ENCODE measurements at regions not wholly inside any gene's neighbourhood (a gene's known extent, or its start where the extent isn't known, plus 50 kb on each side); places are given as distances from the start of the nearest gene placed in this dataset.

DNA sequence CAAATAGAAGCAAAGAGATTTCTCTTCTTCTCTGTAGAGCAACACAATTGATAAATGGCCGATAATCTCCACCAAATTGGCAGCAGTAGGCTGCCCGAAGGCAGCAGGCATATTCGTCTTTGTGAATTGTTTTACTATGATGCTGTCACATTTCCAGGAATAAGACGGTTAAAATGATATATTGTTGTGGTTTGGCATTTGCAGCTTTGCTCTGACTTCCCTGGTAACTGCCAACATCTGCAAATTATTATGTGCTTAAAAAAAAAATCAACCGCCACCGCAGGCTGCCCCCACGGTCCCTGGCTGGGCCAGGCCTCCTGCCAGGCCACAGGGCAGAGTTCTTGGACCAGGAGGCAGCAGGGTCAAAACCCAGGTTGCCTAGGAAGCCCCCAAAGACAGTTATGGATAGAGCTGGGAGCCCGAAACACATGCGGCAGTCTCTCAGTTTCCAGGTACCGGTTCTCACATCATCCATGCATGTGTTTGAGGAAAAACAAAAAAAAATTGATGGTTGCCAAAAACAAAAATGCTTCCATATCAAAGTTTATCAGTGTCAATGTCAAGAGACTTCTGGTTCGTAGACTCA is 179.3 kb downstream of the ETS2 start:
- DNase-seq (ENCODE audit: low read depth): peak; percentile 92

DNA sequence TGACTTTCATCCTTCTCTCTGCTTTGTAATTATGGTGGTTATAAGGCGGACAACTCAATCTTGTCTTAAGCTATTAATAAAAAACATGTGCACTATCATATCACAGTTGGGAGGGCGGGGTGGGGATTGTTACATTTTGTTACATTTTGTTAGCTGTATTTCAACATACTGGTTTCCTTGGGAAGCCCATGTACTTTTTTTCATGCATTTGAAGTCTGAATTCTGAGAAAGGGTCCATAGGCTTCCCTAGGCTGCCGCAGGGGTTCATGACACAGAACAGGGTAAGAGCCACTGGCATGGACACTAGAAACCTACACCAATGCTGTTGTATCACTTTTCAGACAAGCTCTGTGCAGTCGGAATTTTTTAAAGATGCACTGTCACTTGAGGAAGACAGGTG is 178.8 kb downstream of the ETS2 start:
- no peak for DNase-seq (ENCODE audit: low read depth)

DNA sequence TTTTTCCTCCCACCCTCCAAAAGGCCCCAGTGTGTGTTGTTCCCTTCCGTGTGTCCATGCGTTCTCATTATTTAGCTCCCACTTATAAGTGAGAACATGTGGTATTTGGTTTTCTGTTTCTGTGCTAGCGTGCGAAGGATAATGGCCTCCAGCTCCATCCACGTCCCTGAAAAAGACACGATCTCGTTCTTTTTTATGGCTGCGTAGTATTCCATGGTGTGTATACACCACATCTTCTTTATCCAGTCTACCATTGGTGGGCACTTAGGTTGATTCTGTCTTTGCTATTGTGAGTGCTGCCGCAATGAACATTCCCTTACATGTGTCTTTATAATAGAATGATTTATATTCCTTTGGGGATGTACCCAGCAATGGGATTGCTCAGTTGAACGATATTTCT is 177.8 kb downstream of the ETS2 start:
- DNase-seq (ENCODE audit: low read depth): no peak

DNA sequence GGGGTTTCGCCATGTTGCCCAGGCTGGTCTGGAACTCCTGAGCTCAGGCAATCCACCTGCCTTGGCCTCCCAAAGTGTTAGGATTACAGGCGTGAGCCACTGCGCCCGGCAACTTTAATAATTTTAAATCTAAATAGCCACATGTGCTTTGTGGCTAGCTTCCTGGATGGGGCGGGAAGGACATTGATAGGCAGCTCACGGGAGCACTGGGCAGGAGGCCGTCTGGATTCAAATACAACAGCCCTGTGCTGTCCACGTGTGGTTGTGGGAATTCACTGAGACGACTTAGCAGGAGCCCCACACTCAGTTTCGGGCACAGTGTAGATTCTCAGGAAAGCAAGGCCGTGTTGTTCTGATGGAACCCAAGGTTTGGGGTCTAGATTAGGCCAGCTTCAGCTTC is 177.1 kb downstream of the ETS2 start:
- DNase-seq (ENCODE audit: low read depth): no peak

DNA sequence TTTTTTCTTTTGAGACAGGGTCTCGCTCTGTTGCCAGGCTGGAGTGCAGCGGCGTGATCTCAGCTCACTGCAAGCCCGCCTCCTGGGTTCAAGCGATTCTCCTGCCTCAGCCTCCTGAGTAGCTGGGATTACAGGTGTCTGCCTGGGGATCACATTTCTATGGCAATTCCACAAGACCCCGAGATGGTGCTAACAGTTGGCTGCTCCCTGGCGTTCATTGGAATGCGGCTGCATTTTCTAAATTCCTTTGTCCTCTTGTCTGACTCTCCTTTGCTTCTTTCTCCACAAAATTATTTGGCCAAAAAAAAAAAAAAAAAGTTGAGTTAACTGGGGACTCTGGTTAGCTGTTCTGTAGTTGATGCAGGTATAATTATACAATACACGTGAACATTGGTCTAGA is 176.4 kb downstream of the ETS2 start:
- no peak for DNase-seq (ENCODE audit: low read depth)

DNA sequence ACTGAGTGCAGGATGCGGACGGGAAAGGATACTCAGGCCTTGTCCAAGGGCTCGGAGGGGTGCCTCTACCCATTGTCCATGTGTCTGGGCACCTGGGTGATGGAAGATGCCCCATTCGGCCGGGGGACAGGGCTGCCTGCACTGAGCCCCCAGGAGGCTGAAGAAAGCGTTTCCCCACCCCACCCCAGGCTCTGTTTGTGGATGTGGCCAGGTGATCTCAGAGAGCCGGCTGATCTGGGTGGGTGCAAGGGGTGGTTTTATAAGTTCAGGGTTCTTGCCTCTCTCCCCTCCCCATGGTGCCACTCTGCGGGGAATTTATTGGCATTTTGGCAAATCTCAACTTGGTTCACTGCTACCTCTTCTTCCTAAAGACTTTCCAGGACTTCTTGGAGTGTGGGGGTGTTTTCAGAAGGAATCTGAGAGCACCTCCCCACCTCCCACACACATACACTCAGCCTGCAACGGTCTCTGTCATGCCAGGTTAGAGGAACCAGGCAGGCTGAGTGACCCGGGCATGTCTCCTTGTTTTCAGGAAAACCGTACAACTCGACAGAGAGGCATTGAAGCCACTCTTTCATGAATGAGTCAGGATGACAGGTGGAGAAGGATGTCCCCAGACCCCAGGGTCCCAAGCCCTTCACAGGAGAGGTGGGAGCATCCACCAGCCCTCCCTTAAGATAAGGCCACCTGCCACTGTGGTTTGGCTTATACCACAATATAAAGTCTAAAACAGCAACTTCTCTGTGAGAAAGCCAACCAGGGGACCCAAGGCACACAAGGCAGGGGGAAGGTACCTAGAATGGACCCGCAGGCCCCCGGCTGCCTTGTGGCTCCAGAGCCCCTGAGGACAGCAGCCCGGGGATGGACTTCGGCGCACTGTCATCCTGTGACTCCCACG is 174.9 kb downstream of the ETS2 start:
- DNase-seq (ENCODE audit: low read depth): no peak

DNA sequence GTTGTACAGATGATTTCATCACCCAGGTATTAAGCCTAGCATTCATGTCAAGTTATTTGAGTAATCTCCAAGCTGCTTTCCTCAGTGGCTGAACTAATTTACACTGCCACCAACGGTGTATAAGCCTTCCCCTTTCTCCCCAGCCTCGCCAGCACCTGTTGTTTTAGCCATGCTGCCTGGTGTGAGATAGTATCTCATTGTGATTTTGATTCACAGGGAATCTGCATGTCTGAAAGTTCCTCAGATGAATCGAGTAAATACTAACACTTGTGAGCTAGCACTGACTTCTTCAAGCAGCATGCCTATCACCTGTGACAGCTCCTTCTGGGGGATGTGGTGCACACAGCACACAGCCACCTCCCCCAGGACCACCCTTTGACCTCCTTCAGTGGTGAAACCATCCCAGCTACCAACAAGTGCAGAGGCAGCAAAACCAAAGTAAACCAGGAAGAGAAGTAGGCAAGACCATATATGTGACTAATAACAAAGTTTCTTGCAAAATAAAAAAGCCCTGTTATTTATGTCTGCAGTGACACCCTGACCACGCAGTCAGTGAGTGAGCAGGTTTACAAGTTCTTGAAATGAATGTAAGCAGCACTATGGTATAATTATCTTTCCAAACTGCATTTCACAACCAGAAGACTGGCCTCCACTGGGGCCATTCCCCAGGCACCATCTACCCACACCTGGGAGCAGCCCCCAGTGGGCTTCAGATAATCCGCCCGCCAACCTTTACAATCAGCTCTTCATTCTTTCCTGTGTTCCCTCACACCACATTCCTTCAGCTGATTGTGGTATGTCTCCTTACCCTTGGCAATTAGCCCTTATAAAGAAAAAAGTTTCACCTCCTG is 173.8 kb downstream of the ETS2 start:
- DNase-seq (ENCODE audit: low read depth): no peak

DNA sequence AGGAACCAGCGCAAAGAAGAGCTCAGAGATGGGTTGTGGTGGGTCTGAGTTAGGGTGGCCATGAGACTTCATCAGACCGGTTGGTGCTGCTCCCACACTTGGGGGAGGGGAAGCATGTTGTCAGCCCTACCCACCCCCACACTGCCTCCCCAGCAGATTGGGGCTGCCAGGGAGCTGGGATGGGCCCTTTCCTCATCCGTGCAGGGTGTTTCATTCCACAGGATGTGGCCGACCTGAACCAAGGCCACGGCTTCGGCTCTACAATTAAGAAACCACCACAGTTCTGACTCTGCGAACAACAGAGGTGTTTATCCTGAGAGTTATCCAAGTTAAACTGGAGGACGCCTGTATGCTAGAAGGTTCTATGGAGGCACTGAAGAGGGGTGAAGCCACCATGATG is 171.2 kb downstream of the ETS2 start:
- DNase-seq (ENCODE audit: low read depth): no peak

DNA sequence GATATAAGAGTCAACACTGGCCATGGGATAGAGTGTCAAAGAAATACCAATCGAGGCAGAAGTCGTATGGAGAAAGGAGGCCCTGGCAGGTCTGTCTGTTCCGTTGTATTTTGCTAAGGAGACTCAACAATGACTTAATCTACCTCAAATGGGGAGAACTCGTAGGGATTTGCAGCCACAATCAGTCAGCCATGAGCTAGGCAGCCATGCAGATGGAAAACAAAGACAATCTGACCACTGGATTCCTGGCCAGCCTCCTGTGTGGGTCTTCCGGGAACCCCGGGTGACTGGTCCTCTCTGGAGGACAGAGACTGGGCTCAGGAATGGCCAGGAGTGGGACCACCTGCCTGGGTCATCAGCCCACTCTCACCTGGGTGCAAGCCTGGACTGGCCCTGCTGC is 167.8 kb downstream of the ETS2 start:
- no peak for DNase-seq (ENCODE audit: low read depth)

DNA sequence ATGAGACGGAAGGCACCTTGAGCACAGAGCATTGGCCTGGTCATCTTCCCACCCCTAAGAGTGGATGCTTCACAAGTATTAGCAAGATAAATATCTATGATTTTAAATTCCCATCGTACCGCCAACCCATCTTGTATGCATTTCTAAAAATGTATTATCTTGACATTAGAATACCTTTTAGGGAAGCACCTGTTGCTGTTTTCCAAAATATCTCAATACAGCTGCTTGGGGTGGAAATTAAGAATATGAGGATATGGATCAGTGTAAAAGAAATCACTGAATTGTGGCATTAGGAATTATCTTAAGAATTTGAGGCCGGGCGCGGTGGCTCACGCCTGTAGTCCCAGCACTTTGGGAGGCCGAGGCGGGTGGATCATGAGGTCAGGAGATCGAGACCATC is 166.3 kb downstream of the ETS2 start:
- DNase-seq (ENCODE audit: low read depth): no peak

DNA sequence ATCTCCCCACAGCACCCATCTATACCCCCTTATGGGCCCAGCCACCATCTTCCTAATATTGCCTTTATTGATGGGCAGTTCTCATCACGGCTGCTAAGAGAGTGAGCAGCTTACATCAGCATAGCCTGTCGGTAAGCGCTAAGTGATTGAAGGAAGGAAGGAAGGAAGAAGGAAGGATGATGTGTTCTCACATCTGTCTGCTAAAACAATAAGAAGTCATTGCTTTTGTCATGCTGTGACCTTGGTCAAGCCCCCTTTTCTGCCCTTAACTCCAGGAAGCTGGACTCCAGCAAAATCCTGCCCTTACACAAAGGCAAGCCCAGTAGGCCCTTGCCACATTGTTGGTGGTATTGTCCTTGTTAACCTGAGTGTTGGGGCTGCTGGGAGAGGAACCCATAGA is 165.0 kb downstream of the ETS2 start:
- DNase-seq (ENCODE audit: low read depth): no peak

DNA sequence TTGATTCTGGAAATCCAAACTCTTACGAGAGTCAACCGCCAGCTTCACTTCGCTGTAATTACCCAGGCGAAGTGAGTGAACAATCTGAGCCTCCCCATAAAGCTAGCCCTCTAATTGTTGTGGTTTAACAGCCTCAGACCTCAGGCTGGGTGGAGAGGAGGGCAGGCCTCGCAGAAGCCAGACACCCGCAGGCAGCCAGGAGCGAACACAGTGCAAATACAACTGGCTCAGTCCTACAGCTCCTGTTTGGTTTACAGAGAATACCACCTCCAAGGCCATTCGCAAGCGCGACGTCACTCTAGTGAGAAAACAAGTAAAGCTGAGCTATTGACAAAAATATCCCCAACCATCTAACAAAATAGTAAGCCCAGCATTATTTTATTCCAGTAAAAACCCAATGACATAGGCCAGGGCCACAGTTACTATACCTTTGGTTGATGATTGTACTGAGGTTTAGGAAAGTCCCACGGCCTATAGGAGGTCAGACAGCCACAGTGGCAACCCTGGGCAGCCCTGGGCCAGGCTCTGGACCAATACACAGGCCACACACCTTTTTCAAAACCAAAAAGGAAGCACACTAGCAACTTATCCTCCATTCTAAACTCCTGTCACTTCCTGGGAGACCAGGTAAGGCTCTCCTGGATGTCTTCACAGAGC is 163.3 kb downstream of the ETS2 start:
- no peak for DNase-seq (ENCODE audit: low read depth)

DNA sequence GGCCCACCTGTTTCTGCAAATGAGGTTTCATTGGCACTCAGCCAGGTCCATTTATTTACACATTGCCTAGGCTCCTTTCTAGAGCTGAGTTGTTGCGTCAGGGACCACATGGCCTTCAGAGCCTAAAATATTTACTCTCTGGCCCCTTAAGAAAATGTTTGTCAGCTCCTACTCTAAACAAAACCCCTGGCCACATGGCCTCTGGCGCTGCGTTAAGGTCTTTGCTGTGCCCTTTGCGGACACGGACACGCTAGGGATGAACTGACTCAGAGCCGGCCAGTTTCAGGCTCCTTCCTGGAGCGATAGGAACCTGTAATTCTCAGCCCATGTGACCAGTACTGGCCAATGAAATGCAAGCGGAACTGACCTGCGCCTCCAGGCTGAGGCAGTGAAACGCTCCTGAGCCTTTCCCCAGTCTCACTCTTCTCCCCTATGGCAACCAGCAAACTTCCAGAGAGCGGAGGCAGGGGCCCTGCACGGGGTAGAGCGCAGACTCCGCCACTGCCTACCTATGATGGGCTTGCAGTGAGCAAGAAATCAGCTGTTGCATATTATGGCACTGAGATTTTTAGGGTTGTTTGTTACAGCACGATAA is 160.3 kb downstream of the ETS2 start:
- DNase-seq (ENCODE audit: low read depth): no peak

DNA sequence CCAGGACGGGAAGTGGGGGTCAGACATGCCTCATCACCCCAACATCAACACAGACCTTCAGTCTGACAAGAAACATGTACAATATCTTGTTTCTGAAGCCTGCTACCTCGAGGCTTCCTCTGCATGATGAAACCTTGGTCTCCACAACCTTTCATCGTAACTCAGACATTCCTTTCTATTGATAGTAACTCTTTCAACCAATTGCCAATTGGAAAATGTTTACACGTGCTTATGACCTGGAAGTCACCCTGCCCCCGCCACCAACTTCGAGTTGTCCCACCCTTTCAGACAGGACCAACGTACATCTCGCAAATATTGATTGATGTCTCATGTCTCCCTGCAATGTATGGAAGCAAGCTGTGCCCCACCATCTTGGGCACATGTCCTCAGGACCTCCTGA is 159.5 kb downstream of the ETS2 start:
- no peak for DNase-seq (ENCODE audit: low read depth)

DNA sequence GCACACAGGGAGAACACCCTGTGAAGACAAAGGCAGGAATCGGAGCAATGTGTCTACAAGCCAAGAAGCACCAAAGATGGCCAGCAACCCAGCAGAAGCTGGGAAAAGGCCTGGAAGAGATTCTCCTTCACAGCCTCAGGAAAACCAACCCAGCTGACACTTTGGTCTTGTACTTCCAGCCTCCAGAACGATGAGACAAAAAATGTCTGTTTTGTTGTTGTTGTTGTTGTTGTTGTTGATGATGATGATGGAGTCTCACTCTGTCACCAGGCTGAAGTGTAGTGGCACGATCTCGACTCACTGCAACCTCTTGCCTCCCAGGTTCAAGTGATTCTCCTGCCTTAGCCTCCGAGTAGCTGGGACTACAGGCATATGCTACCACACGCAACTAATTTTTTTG is 157.3 kb downstream of the ETS2 start:
- DNase-seq (ENCODE audit: low read depth): no peak

DNA sequence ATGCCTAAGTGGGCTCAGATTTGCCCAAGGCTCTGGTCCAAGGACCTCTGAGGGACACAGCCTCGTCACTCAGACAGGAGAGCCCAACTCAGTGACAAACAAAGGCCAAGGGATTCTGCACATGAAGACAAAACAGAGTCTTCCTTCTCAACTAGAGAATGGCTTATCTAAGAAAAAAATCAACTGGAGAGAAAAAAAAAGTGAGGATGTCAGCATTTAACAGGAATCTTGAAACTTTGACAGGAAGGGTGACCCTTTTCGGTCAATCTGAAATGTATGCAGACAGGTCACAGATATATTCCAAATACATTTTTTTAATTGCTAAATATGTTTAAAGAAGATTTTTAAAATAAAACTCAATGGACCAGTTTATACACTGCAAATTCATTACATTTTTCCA is 154.5 kb downstream of the ETS2 start:
- no peak for DNase-seq (ENCODE audit: low read depth)

DNA sequence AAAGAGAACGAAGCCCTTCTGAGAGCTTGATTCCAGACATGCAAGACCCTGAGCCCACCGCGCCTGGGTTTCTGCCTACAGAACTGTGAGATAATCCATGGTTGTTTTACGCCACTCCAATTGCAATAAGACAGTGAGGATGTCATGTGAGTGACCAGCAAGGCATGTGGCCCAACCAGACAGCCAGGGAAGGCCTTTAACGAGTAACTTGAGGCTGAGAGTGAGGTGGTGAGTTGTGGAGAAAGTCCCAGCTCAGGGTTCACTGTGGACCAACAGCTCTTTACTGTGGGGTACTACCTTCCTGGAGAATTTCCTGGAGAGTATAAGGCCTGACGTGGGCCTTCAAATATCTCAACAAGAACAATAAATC is 153.9 kb downstream of the ETS2 start:
- DNase-seq (ENCODE audit: low read depth): no peak

DNA sequence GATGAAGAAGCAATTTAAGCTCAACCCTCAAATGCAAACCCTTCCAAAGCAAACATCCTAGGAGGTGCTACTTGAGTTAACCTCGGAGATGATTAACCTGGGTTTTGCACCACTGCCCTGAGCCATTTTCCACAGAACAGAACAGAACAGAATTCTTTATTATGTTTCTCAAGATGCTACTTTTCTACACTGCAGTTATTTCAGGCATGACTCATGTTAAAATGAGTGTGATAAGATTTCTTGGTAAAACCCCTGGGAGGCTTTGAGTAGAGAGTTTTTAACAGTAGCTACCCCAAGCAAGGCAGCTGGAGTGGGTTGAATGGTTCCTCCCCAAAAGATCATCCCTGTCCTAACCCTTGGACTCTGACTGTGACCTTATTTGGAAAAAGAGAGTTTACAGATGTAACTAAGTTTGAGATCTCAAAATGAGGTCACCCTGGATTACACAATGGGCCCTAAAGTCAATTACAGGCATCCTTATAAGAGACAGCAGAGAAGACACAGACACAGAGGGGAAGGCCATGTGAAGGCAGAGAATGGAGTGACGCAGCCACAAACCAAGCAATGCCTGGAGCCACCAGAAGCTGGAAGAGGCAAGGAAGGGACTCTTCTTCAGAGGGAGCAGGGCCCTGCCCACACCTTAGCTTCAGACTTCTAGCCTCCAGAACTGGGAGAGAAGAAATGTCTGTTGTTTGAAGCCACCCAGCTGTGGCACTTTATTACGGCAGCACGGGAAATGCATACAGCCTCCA is 153.4 kb downstream of the ETS2 start:
- DNase-seq (ENCODE audit: low read depth): peak; percentile 44

DNA sequence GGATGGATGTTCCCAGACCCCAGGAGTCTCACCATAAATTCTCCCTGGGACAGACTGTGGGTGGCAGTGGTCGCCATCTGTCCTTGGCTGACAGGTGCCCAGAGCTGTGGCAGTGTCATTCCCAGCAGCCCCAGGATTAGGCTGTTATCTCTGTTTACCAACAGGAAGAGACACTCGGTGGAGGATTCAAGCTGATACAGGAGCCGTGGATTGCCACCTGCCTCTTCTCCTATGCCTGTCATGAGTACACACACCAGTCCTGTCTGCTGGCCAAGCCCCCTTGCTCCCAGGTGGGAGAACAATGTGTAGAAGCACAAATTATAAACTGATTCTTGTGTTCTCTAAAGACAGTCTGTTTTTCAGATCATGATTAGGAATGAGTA is 152.6 kb downstream of the ETS2 start:
- DNase-seq (ENCODE audit: low read depth): no peak

DNA sequence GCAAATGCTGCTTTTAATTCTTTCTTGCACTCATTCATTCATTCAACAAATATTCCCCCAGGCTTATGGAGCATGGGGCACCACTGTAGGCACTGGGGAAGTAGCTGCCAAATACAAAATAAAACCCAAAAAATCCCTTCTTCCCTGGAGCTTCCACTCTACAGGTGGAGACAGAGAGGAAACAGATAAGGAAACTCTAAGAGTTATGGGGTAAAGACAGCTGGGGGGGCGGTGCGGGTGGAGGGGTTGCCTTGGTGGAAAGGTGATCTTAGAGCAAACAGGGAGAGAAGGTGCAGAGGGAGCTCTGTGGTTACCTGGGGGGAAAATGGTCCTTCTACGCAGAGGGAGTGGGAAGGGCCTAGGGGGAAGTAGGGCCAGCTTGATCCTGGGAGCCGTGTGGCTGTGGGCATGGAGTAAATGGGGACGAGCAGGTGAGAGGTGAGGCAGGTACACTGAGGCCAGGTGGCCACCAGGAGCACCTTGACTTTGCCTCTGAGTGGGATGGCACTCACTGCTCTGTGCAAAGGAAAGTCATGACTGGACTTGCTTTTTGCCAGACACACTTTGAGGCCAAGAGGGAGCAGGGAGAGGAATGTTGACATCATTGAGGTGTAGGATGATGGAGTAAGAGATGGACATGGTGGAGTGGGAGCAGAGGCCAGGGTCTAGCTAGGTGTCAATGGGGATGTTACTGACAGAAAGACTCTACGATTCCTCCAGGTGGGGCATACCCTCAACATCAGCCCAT is 152.0 kb downstream of the ETS2 start:
- DNase-seq (ENCODE audit: low read depth): no peak
